ENCODE measurements at regions not wholly inside any gene's neighbourhood (a gene's known extent, or its start where the extent isn't known, plus 50 kb on each side); places are given as distances from the start of the nearest gene placed in this dataset.

DNA sequence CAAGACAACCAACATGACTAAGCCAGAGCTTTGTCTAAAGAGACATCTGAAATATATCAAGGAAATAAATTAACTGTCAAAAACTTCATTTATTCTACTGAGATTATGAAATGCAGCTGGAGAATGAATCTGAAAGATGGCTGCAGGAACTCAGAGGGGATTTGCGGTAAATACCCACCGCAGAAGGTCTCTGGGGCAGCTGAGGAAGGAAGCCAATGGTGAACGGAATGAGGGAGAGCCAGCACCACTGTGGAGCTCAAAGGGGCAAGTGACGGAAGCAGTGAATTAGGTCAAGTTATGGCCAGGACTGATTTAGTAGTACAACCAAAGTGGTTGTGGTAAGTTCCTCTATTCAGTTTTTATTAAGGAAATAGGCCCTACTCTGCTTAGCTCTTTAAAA lies 215.3 kb upstream of the GLI3 start:
- DNase-seq (ENCODE audit: low read depth, low spot score): no peak

DNA sequence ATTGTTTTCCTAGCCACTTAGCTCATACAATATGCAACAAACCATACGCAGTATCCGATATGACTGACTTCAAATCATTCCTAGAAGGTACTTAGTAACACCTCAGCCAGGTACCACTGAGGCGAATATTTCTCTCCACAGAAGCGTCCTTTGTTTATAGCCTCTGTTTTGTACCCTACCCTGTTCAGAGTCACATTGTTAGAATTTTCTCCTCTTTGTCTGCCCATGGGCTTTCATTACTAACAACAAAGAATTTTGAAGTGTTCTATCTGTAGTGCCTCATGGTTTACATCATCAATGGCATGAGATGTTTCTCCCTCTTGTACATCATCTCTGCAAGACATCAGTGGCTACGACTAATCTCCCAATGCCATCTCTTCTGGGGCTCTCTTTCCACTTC lies 212.4 kb upstream of the GLI3 start:
- DNase-seq (ENCODE audit: low read depth, low spot score): no peak

DNA sequence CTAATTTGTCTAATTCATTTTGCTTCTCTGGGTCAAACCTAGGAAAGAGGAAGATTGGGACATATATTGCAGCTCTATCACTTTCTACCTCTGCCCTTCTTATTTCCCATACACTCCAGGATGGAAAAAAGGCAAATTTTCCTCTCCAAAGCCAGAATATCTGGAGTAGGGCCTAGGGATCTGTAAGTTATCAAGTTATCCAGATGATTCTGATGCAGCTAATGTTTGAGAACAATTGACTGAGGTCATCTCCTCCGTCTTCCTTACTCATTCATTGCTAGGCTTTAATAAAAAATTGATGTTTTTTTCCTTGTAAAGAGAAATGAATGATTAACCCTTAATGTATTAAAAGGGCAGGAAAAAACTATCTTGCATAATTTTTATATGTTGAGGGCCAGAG lies 211.9 kb upstream of the GLI3 start:
- DNase-seq (ENCODE audit: low read depth, low spot score): no peak

DNA sequence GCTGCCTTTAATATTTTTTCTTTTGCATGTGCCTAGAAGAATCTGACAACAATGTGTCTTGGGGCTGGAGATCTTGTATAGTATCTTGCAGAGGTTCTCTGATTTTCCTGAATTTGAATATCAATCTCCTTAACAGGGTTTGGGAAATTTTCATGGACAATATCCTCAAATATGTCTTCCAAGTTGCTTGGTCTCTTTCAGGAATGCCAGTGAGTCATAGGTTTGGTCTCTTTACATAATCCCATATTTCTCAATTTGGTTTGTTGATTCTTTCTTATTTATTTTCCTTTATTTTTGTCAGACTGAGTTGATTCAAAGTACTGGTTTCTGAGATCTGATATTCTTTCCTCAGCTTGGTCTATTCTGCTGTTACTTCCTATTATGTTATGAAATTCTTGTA lies 208.7 kb upstream of the GLI3 start:
- DNase-seq (ENCODE audit: low read depth, low spot score): no peak

DNA sequence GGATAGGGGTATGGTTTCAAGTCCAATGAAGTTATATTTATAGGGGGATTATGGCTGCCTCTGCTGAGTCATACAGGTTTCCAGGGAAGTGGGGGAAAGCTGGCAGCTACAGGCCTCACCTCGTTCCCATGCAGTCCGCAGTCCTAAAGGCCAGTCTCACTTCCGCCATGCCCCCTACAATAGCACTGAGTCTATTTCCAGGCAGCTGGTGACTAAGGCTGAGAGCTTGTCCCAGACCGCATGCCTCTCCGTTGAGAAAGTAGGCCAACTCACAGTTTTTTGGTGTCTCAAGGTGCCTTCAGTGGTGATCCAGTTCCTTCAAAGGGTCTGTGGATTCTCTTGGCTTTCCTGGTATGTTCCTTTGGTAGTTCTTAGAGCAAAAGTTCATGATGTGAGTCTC lies 203.9 kb upstream of the GLI3 start:
- DNase-seq (ENCODE audit: low read depth, low spot score): no peak

DNA sequence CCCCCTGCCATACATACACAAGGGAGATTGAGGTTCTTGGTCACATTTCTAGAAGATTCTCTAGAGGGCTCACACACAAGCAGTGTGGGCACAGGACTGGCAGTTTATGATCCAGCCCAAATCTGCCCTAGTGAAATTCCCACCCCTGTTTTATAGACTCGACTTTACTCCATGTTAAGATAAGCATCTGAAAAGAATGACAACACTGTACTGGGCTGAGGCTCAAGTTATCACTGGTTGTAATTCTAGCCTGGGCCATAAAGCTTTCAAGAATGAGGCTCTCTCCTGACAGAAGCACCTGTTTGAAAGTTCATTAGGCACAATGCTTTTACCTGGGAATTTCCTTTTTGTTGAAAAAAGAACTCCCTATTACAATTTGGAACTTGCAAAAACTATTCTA lies 195.6 kb upstream of the GLI3 start:
- DNase-seq (ENCODE audit: low read depth, low spot score): no peak

DNA sequence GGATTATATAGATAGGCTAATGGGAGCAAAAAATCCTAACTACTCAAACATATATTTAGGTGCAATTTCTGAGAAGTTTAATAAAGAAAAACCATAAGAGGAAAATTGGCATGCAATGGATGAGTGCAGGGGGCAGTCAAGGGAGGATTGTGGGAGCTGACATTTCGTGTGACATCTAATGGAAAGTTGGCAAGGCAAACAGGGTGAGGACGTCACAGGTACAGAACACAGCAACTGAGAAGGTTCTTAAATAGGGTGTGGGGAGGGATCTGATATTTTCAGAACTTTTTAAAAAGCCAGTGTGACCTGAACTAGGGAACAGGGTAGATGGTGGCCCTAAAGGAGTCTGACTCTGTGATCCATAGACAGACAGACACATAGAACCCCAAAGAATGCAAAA lies 194.9 kb upstream of the GLI3 start:
- DNase-seq (ENCODE audit: low read depth, low spot score): no peak

DNA sequence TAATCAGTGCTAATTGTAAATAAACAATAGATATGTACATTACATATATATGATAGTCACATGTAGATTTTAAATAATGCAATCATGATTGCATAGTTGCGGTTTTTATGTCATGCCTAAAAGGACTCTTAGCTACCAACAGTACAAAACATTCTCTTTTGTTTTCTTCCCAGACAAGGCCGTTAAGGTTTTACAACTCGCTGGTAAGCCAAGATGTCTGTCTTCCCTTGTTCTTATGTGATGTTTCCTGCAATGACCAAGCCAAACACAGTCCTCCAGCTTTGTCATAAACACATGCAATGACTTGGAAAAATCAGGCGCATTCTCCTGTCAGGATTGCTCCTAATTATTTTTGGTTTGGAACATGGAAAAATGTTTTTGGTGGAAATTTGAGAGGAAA lies 192.3 kb upstream of the GLI3 start:
- no peak for DNase-seq (ENCODE audit: low read depth, low spot score)

DNA sequence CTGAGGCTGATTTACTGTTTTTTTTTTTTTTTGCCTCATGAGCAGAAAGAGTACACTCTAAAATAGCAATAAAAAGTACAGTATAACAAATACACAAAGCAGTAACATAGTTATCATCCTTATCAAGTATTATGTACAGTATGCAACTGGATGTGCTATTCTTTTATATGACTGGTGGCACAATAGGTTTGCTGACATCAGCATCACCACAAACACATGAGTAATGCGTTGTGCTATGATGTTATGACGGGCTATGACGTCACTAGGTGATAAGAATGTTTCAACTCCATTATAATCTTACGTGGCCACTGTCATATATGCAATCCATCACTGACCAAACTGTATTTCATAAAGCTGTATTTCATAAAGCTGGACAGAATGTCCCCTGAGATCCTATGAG lies 189.2 kb upstream of the GLI3 start:
- DNase-seq (ENCODE audit: low read depth, low spot score): no peak

DNA sequence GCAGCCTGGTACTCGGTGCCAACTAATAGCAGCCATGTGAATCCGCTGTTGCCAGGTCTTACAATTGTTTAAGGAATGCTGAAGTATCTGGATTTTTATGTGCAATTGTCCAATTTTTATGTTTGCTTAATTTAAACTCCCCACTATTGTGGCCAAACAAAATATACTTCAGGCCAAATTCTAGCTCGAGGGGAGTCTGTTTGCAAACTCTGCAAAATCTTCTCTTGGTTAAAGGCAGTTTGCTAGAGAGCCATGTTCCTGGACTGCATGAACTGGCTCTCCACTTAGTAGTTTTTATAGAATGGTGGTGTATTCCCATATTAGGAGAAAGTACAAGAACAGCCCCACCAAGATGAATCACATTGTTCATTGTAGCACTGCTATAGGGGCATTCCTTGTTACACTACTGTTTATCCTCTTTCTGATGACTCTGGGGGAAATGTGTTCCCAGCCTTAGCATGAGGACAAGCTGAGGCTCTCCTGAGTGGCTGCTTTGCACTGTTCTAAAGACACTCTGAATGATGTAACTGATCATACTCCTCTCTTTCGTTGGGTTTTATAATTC lies 178.0 kb upstream of the GLI3 start:
- DNase-seq (ENCODE audit: low read depth, low spot score): no peak

DNA sequence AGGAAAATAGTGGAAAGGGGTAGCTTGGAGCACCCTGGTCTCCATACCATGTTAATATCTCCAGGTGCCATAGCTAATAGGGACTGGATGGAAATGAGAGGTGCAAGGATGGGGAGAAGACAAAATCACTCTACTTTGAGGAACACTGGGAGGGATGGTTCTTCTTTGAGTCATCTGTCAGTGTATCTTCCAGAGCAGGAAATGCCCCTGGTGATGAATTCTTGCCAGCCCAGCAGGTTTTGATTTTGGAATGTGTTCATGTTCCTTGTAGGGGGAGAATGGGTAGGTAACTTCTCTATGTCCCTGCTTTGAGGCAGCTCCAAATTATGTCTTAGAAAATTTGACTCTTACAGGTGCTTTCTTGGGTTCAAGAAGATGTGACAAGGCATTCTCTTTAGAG lies 177.0 kb upstream of the GLI3 start:
- DNase-seq (ENCODE audit: low read depth, low spot score): no peak

DNA sequence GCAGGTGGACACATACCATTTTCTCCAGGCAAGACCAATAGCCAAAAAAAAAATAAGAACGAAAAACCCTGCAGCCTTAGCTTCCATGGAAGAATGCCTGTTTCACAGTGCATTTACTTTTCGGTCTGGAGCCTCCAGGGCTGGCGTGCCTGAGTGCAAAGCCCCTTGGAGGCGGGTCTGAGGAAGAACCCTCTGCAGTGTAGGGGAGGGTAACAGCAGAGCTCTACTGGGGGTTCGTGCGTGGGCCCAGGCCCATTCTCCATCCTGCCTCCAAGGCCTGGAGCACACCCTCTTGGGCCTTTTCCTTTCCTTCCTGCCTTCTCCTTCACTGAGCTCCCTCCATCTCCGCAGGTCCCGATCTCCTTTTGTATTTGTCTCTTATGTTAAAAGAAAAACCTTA lies 172.3 kb upstream of the GLI3 start:
- no peak for DNase-seq (ENCODE audit: low read depth, low spot score)

DNA sequence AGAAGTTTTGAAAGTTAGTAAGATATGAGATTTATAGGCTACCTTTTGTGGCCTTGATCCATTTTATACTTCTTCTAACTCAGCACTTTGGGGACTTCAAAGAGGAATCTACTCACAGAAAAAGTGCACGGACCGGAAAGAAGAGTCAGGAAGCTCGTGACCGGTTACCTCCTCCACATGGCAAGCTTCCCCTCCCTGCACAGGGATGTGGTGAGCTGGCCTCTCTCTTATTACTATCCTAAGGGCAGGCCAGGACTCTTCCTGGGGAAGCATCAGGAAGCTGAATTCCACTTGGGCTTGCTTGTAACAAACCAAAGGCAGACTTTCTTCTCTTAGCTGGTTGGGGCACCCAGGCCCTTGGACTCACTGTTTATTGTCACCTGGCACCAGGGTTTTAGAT lies 170.8 kb upstream of the GLI3 start:
- no peak for DNase-seq (ENCODE audit: low read depth, low spot score)

DNA sequence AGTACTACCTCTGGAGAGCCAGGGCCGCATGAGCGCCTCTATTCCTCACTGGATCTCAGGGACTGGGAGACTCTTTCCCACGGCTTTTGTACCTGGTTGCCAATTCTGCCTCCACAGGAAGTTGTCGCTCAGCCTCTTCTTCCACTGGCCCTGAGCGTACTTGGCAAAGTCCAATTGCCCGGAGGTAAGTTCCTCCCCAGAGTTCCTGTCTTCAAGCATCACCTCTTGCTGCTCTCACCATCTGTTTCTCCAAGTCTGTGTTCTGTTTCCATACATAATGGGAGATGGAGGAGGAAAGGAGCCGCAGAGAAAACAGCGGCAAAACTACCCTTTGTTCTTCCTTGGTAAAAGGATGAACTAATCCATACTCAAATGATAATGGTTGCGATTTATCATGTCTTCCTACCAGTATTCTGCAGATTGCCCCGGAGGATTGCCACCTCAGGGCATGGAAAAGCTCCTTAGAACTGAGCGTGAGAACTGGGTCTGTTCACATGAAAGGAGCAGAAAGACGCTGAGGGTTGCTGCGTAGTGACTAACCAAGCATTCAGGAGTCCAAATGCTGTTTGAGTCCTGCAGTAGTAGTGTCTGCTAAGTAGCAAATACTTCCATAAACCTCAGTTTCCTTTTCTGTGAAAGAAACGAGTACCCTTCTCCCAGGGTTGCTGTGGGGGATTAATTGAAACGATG lies 170.2 kb upstream of the GLI3 start:
- DNase-seq (ENCODE audit: low read depth, low spot score): no peak

DNA sequence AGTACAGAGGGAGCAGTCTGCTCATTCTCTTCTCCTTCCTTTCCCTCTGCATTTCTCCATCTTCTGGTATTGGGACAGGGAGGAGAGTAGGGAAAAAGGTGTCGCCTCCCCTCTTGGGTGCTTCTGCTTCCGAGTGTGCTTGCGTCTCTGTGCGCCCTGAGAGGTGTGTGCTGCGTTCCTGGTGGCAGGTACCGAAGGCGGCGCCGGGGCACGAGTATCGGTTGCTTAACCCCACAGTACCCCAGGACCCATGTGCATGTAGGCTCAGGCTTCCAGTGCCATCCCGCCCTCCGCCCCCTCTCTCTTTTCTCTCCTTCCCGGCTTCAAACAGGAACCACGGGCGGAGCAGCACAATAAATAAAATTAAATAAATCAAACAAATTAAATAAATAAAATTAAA lies 169.3 kb upstream of the GLI3 start:
- DNase-seq (ENCODE audit: low read depth, low spot score): no peak

DNA sequence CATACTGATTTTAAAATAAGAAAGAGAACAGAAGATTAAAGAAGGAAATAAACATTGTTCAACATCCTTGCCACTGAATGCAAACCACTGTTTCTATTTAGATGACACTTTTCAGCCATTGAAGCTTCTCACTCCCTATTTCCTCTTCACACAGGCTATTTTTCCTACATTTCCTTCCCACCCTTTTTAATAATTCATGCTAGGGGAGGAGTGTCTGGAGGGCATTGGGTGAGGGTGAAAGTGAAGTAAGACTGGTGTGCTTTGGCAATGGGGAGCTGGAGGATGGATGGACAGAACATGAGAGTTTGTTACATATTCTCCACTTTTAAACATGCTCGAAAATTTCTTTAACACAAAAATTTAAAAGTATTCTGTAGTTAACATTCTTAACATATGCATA lies 168.8 kb upstream of the GLI3 start:
- DNase-seq (ENCODE audit: low read depth, low spot score): no peak

DNA sequence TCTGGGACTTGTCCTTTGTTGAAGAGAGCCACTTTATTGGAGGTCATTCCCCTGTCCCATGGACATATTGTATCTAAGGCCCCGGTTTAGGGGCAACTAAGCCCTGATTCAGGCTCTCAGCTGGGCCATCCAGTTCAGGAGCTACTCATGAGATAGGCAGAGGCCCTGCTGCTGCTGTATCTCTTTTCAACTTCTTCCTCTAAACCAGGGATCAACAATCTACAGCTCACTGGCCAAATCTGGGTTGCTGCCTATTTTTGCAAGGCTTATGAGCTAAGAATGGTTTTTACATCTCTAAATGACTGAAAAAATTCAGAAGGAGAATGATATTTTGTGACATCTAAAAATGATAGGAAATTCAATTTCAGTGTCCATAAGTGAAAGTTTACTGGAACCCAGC lies 166.8 kb upstream of the GLI3 start:
- DNase-seq (ENCODE audit: low read depth, low spot score): no peak

DNA sequence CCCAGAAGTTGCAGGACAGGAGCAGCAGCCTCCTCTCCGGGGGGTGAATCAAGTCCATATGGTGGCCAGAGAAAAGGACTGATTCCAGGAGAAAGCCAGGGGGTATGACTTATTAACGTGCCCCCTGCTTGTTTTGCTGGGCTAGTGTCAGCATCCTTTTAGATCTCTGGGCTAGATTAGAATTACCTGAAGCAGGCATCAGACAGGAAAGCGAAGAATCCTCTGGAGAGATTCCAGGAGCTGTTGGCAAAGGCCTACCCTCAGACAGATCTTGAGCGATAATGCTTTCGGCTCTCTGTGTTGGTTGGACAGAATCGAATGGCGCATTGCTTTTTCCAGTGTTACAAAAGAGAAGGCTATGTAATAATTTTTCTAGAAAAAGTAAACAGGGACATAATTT lies 164.0 kb upstream of the GLI3 start:
- no peak for DNase-seq (ENCODE audit: low read depth, low spot score)

DNA sequence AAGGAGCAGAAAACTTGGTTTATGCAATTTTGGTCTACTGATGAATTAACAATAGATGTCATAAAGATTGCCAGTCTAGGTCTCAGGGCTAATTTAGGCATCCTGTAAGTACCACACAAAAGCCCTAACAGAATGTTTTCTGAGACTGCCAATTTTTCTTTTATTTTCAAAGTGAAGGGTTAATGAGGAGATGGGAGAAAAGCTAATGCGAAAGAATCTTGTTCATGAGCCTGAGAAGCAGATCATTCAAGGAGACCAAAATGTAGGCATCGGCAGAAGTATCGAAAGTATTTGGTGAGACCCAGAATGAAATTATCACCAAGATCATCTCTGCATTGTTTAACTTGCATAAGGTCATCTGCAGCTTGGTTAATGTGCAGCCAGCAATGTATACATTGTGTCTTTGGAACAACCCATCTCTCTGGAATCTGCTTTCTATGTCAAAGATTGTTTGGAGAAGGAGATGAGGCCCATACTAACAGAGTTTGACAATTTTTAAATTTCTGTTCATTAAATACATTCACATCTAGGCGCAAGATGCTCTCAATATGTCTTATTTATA lies 163.3 kb upstream of the GLI3 start:
- no peak for DNase-seq (ENCODE audit: low read depth, low spot score)

DNA sequence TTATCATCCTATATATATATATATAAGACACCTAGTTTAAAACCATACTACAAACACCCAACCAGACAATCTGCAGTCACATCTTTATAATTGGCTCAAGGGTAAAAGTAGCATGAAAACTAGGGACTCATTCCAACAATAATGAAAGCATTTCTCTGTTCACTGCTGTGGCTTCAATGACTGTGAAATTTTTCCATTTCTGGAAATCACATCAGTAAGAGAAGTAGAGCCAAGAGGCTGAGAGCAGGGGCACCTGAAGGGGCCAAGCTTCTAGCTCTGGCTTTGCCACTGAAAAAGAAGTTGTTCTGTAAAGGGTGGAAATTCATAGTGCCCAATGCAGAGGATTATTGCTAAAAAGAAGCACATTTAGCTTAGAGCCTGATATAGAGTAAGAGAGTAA lies 158.6 kb upstream of the GLI3 start:
- no peak for DNase-seq (ENCODE audit: low read depth, low spot score)

DNA sequence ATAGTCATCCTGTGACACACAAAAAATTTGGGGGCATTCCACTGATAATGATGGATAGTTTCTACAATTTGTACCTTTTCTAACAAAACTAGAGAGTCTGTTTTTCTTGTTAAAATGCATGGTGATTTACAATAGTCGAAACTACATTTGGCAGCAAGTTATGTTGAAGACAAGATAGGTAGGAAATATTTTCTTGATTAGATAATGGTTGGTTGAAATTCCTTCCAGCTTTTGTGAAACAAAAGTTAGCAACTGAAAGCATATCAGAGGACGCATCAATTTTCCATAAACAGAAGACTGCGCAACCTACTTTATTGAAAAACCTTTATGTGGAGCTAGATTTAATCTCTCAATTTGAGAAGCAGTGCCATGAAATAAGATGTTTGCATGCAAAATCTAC lies 155.8 kb upstream of the GLI3 start:
- DNase-seq (ENCODE audit: low read depth, low spot score): no peak

DNA sequence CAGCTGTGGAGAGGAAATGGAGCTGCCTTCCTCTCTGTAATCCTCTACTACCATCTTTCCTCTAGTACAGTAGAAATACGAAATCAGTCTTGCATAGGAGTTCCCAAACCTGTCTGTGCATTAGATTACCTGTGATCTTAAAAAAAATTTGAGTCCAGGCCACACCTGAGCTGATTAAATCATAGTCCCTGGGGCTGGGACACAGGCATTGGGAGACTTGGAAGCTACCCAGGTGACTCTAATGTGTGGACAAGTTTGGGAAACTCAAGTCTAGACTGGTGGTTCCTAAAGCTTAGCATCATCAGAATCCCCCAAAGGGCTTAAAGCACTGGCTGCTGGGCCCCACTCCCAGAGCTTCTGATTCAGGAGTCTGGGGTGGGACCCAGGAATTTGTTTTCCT lies 152.7 kb upstream of the GLI3 start:
- no peak for DNase-seq (ENCODE audit: low read depth, low spot score)

DNA sequence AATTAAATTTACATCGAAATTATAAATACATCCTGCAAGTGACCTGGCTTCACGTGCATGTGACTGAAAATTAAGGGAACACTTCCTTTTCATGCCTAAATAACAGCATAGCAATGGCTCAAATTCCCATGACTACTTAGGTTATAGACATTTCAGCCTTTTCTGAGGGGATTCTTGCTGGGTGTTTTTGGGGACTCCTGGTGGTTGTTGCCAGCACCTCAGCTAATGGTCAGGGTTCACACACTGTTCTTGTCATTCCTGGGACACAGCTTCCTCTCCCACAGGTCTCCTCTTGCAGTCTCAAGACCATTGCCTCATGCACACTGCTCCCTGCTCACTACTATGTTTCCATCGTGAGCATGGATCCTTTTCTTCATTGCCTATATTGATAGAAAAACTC lies 148.9 kb upstream of the GLI3 start:
- DNase-seq (ENCODE audit: low read depth, low spot score): no peak

DNA sequence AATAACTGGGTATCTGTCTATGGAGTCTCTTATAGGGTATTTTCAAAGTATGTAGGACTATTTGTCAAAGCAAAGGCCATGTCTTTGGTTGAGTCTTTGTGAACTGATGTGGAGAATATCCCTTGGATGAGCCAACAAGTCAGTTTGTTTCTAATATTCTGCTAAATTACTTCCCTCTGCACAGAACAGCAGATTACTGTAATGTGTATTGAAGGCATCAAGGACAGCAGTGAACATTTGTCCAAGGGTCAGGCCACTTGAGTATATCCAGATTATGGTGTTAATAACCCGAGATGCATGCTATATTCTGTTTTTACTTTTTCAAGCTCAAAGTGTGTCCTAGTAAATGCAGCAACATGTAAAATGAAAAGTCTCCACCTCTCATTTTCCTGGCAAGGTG lies 144.2 kb upstream of the GLI3 start:
- no peak for DNase-seq (ENCODE audit: low read depth, low spot score)

Measured in smooth muscle cell of the brain vasculature (primary cell).